Activated CD4-positive, alpha-beta T cell treated with anti-CD3 and anti-CD28 coated beads for 24 hours (primary cell): ENCODE measurements at regions not wholly inside any gene's neighbourhood (a gene's known extent, or its start where the extent isn't known, plus 50 kb on each side); places are given as distances from the start of the nearest gene placed in this dataset.
"Not testable (repeated sequence)": the region's sequence is repeated elsewhere in the genome, so short reads cannot be mapped to it uniquely, and the experiment has no call there.

ENCODE experiments used
- DNase-seq, 2 donors: peaks; one replicate each; pipeline ENCODE4 v3.0.0-alpha.2; 2020; ENCODE audit warnings: low read depth in 2 of 2

- not testable (repeated sequence) for DNase-seq
Observed at GRCh38 chr1:121003230-121003629, 113.7 kb downstream of the PPIAL4A start.

- not testable (repeated sequence) for DNase-seq
Observed at GRCh38 chr1:121006826-121007225, 117.3 kb downstream of the PPIAL4A start.

DNA sequence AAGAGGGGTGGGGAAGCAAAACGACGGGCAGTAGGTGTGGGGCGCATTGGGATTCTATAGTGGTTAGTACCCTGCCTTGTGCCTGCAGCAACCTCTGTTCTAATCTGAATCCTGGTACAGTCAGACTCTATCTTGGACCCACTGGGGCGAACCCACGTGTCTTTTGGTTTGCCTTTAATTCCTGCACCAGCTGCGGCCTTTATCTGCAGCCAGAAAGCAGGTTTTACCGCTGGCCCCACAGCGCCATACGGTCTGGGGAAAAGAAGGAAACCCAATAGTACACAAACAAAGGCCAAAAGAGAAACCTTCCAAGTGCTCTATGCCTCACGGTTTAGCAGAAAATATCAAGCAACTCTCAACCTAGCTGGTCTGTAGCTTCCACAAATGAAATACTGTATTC is 118.2 kb downstream of the PPIAL4A start:
- DNase-seq = not testable (repeated sequence)

- peak in 1 of 2 donors; percentile 2 for DNase-seq
Observed at GRCh38 chr1:121008512-121009215, 119.1 kb downstream of the PPIAL4A start.

- DNase-seq = peak; percentile 39 to 45
Observed at GRCh38 chr1:121009216-121010057, 119.9 kb downstream of the PPIAL4A start.

GRCh38 chr1:121010141-121010540 is 120.6 kb downstream of the PPIAL4A start:
- DNase-seq = not testable (repeated sequence)

- not testable (repeated sequence) for DNase-seq
Observed at GRCh38 chr1:121013181-121013580, 123.6 kb downstream of the PPIAL4A start.

DNA sequence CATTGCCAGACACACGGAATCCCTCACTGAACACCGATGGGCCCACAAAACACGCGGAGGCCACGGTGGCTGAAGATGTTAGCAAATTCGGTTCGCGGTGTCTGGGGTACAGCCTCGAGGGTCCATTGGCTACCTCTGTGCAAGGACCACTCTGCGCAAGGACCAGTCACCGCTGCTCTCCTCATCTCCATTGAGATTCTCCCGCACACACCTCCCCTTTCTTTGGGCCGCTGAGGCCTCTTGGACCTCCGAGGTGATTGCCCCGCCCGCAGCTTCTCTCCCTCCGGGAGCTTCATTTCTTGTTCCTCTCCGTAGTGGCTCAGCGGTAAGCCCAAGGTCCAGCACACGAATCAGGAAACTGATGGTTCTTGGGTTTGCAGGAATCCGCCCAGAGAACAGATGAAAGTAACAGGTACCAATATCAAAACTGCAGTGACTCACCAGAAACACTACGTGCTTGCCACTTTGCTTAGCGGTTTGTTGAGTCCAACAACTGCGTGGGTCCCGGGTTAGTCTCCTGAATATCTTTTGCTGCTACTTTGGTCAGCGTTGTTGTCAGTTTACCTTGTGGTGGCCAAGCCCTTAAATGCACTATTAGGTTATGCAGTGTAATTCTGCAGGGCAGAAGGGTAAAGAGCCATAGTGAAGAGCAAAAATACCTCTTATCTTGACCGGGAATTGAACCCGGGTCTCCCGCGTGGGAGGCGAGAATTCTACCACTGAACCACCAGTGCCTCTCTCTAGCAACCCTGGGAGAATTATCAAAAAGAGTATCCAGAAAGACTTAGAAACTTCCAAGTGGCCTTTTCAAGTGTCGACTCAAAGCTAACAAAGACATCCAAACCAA is 126.8 kb downstream of the PPIAL4A start:
- peak; percentile 21 to 29 for DNase-seq

GRCh38 chr1:121019715-121020349 is 130.3 kb downstream of the PPIAL4A start:
- DNase-seq = not testable (repeated sequence)

GRCh38 chr1:121020350-121021236 is 131.0 kb downstream of the PPIAL4A start:
- peak; percentile 31 to 33 for DNase-seq

- DNase-seq = not testable (repeated sequence)
Observed at GRCh38 chr1:121021716-121022115, 132.1 kb downstream of the PPIAL4A start.

GRCh38 chr1:121032878-121033494 is 143.4 kb downstream of the PPIAL4A start:
- DNase-seq = not testable (repeated sequence)

DNA sequence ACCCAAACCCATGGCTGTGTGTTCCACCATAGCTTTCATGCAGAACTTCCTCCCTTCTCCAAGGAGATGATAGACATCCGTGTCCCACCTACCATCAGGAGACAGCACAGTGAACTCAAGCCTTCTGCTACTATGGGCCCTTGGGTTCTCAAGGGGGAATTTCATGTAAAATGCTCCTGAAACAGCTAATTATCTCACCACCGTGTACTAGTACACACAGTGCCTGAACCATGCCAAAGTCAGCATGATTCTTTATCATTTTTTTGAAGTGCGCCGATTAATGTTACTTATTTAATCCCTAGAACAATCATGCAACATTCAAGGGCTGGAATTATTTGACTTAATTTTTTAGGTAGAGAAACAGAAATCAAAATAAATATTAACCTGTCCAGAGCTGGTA is 147.2 kb downstream of the PPIAL4A start:
- not testable (repeated sequence) for DNase-seq

DNA sequence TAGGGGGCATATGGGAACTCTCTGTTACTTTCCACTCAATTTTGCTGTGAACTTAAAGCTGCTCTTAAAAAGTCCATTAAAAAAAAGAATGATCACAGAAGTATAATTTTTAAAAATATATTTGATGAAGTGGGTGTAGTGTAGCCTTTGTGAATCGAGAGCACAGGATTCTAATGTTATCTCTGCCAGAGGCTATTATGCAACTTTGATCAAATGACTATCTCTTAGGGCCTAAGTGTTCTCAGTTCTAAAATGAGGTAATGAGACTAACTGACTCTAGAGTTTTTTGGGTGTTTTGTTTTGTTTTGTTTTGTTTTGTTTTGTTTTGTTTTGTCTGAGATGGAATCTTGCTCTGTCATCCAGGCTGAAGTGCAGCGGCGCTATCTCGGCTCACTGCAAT is 143.2 kb downstream of the FAM72B start:
- not testable (repeated sequence) for DNase-seq

GRCh38 chr1:121041497-121041896 is 142.6 kb downstream of the FAM72B start:
- not testable (repeated sequence) for DNase-seq

- DNase-seq = not testable (repeated sequence)
Observed at GRCh38 chr1:121042882-121043281, 141.3 kb downstream of the FAM72B start.

- not testable (repeated sequence) for DNase-seq
Observed at GRCh38 chr1:121048293-121048752, 135.8 kb downstream of the FAM72B start.

DNA sequence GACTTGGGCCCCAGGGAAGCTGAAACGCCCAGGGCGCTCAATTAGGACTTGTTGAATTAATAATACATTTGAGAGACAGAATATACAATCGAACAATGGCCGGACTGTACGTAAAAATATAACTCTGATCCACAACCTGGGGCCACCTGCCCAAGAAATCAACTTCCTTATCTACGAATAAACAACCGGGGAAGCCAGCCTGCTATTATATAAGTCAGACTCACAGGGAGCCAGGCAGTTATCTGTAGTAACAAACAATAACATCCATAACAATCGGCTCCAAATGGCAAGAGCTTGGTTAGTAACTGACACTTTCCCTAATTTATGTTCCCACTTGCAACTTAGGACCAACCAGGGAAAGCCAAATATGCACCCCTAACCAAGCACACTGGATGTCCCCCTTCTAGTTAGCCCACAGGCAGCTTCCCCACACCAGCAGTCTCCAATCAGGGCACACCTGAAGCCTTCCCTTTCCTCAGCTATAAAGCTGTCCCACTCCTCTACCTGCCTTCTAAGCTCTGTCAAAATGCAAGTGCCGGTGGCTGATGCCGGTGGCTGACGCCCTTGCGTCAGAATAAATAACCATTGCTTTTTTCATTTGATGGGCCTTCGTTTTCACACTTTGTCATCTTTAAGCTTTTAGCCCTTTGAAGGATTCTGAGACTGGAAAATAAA is 135.2 kb downstream of the FAM72B start:
- DNase-seq = not testable (repeated sequence)

DNA sequence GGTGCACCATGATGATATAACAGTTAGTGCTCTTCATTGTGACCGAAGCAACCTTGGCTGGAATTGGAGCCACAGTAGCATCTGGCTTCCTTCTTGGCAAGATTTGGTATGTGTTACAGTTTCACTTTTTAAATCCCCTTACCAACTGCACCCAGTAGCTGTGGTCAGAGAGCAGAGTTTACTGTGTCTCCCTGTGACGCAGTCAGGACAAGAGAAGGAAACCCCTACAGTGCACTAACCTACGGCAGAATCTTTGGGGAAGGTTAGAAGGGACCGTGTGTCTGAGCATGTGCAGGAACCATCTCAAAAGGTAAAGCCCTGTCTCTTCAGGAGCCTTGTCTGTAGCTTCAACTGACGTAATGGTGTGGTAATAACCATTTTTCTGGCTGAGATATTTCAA is 134.0 kb downstream of the FAM72B start:
- not testable (repeated sequence) for DNase-seq
